ENCODE measurements at regions not wholly inside any gene's neighbourhood (a gene's known extent, or its start where the extent isn't known, plus 50 kb on each side); places are given as distances from the start of the nearest gene placed in this dataset.
A peak's percentile ranks its signal among the peaks of the same experiment; 100 is the strongest.

- Histone ChIP-seq H3K4me1 (ENCODE audit: control insufficient read depth, insufficient read depth, low read length, unreplicated experiment) (peaks cover 11% of the 10 kb centered on the region), H3K36me3 (ENCODE audit: insufficient read depth, low read length) (no peaks in the 10 kb centered on the region), H3K4me3 (ENCODE audit: low read depth, low read length) (no peak overlapping the region), H3K79me2 (ENCODE audit: control insufficient read depth, insufficient read depth, low read length, unreplicated experiment) (no peaks in the 10 kb centered on the region), H3K27ac (ENCODE audit: low read depth, low read length) (no peak overlapping the region), H3K27me3 (ENCODE audit: insufficient read depth, low read length) (no peaks in the 10 kb centered on the region), H2AFZ (ENCODE audit: low read length, unreplicated experiment) (no peak overlapping the region)
These were observed 334.7 kb upstream of the ZEB2 start for GRCh38 chr2:144854596-144854995.

- H3K27ac ChIP-seq (ENCODE audit: low read depth, low read length) = no peak overlapping the region
- H3K27me3 ChIP-seq (ENCODE audit: insufficient read depth, low read length) = no peaks in the 10 kb centered on the region
- peaks cover 12% of the 10 kb centered on the region for H3K4me1 ChIP-seq (ENCODE audit: control insufficient read depth, insufficient read depth, low read length, unreplicated experiment)
- no peaks in the 10 kb centered on the region for H3K36me3 ChIP-seq (ENCODE audit: insufficient read depth, low read length)
- no peak overlapping the region for H3K4me3 ChIP-seq (ENCODE audit: low read depth, low read length)
- H3K79me2 ChIP-seq (ENCODE audit: control insufficient read depth, insufficient read depth, low read length, unreplicated experiment) = no peaks in the 10 kb centered on the region
- no peak overlapping the region for H2AFZ ChIP-seq (ENCODE audit: low read length, unreplicated experiment)
These were observed 329.7 kb upstream of the ZEB2 start for GRCh38 chr2:144849612-144850011.

DNA sequence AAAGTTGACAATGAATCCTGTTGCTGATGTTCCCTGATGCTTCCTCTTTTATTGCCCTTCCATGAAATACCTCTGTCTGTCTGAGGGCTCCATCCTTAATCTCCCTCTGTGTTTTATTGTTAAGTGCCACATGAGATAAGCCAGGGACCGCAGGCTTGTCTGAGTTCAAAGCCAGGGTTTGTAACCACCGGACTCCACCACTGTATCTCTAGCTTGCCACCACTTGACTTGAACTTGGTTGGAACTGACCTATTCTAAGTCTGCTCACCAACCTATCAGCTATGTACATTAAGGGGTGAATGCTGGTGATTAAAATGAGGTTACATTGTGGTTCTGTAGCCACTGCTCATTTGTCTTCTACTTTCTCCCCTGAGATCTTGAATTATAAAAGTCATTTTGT lies 328.5 kb upstream of the ZEB2 start:
- Histone ChIP-seq H3K4me1 (ENCODE audit: control insufficient read depth, insufficient read depth, low read length, unreplicated experiment) (peaks cover 12% of the 10 kb centered on the region), H3K27me3 (ENCODE audit: insufficient read depth, low read length) (no peaks in the 10 kb centered on the region), H3K27ac (ENCODE audit: low read depth, low read length) (no peak overlapping the region), H3K36me3 (ENCODE audit: insufficient read depth, low read length) (no peaks in the 10 kb centered on the region), H3K4me3 (ENCODE audit: low read depth, low read length) (no peak overlapping the region), H2AFZ (ENCODE audit: low read length, unreplicated experiment) (no peak overlapping the region), H3K79me2 (ENCODE audit: control insufficient read depth, insufficient read depth, low read length, unreplicated experiment) (no peaks in the 10 kb centered on the region)

- no peaks in the 10 kb centered on the region for H3K36me3 ChIP-seq (ENCODE audit: insufficient read depth, low read length)
- H3K27ac ChIP-seq (ENCODE audit: low read depth, low read length) = no peak overlapping the region
- no peaks in the 10 kb centered on the region for H3K27me3 ChIP-seq (ENCODE audit: insufficient read depth, low read length)
- H3K4me3 ChIP-seq (ENCODE audit: low read depth, low read length) = no peak overlapping the region
- H3K4me1 ChIP-seq (ENCODE audit: control insufficient read depth, insufficient read depth, low read length, unreplicated experiment) = peaks cover 12% of the 10 kb centered on the region
- no peak overlapping the region for H2AFZ ChIP-seq (ENCODE audit: low read length, unreplicated experiment)
- H3K79me2 ChIP-seq (ENCODE audit: control insufficient read depth, insufficient read depth, low read length, unreplicated experiment) = no peaks in the 10 kb centered on the region
These were observed 327.6 kb upstream of the ZEB2 start for GRCh38 chr2:144847347-144848080.

GRCh38 chr2:144836635-144837350 lies 316.9 kb upstream of the ZEB2 start:
- no peaks in the 10 kb centered on the region for H3K36me3 ChIP-seq (ENCODE audit: insufficient read depth, low read length)
- H3K27ac ChIP-seq (ENCODE audit: low read depth, low read length) = peak overlapping the region; percentile 88
- peak overlapping the region; percentile 72 for H2AFZ ChIP-seq (ENCODE audit: low read length, unreplicated experiment)
- H3K27me3 ChIP-seq (ENCODE audit: insufficient read depth, low read length) = no peaks in the 10 kb centered on the region
- H3K4me3 ChIP-seq (ENCODE audit: low read depth, low read length) = peak overlapping the region; percentile 60
- no peaks in the 10 kb centered on the region for H3K79me2 ChIP-seq (ENCODE audit: control insufficient read depth, insufficient read depth, low read length, unreplicated experiment)
- H3K4me1 ChIP-seq (ENCODE audit: control insufficient read depth, insufficient read depth, low read length, unreplicated experiment) = peaks cover 42% of the 10 kb centered on the region

GRCh38 chr2:144835634-144836350 lies 315.9 kb upstream of the ZEB2 start:
- Histone ChIP-seq H3K36me3 (ENCODE audit: insufficient read depth, low read length) (no peaks in the 10 kb centered on the region), H3K27me3 (ENCODE audit: insufficient read depth, low read length) (no peaks in the 10 kb centered on the region), H2AFZ (ENCODE audit: low read length, unreplicated experiment) (no peak overlapping the region), H3K27ac (ENCODE audit: low read depth, low read length) (peak overlapping the region; percentile 88), H3K4me3 (ENCODE audit: low read depth, low read length) (0 out of 2 replicates have a peak overlapping the region, but pooled peaks have one; percentile 45), H3K4me1 (ENCODE audit: control insufficient read depth, insufficient read depth, low read length, unreplicated experiment) (peaks cover 42% of the 10 kb centered on the region), H3K79me2 (ENCODE audit: control insufficient read depth, insufficient read depth, low read length, unreplicated experiment) (no peaks in the 10 kb centered on the region)

DNA sequence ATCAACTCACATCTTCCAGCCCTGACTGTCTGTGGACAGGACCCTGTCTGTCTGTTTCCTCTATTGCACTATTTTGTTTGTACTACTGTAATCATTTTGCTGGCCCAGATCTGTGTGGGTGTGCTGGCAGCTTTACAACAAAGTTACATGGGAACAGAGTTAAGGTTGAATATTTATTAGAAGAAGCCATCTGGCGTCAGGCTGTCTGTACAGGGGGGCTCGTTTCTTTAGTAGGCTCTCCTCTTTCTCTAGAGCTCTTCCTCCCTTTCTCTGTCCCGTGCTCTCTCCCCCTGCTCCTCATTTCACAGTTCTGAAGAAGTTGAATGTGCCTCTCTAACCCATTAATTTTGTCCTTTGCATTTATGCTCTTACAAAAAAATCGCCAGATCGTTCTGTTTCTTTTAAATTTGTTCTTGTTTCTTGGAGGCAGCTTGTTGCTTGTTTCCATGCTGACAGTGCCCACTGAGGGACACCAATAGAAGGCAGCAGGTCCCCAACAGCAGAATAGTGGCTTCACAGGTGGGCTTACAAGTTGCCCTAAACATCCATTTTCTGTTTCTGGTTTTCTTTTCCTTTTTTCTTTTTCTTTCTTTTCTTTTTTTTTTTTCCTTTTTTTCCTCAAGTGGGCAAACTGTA lies 315.2 kb upstream of the ZEB2 start:
- peaks cover 42% of the 10 kb centered on the region for H3K4me1 ChIP-seq (ENCODE audit: control insufficient read depth, insufficient read depth, low read length, unreplicated experiment)

GRCh38 chr2:144834363-144834762 lies 314.4 kb upstream of the ZEB2 start:
- Histone ChIP-seq H2AFZ (ENCODE audit: low read length, unreplicated experiment) (no peak overlapping the region), H3K27ac (ENCODE audit: low read depth, low read length) (peak overlapping the region; percentile 88), H3K4me1 (ENCODE audit: control insufficient read depth, insufficient read depth, low read length, unreplicated experiment) (peaks cover 42% of the 10 kb centered on the region), H3K79me2 (ENCODE audit: control insufficient read depth, insufficient read depth, low read length, unreplicated experiment) (no peaks in the 10 kb centered on the region), H3K4me3 (ENCODE audit: low read depth, low read length) (no peak overlapping the region), H3K27me3 (ENCODE audit: insufficient read depth, low read length) (no peaks in the 10 kb centered on the region), H3K36me3 (ENCODE audit: insufficient read depth, low read length) (no peaks in the 10 kb centered on the region)

More for the DNA sequence above, 315.2 kb upstream of the ZEB2 start:
- no peaks in the 10 kb centered on the region for H3K79me2 ChIP-seq (ENCODE audit: control insufficient read depth, insufficient read depth, low read length, unreplicated experiment)
- H3K4me3 ChIP-seq (ENCODE audit: low read depth, low read length) = peak overlapping the region; percentile 45
- peak overlapping the region; percentile 88 for H3K27ac ChIP-seq (ENCODE audit: low read depth, low read length)
- H3K36me3 ChIP-seq (ENCODE audit: insufficient read depth, low read length) = no peaks in the 10 kb centered on the region
- no peaks in the 10 kb centered on the region for H3K27me3 ChIP-seq (ENCODE audit: insufficient read depth, low read length)
- H2AFZ ChIP-seq (ENCODE audit: low read length, unreplicated experiment) = peak overlapping the region; percentile 71

DNA sequence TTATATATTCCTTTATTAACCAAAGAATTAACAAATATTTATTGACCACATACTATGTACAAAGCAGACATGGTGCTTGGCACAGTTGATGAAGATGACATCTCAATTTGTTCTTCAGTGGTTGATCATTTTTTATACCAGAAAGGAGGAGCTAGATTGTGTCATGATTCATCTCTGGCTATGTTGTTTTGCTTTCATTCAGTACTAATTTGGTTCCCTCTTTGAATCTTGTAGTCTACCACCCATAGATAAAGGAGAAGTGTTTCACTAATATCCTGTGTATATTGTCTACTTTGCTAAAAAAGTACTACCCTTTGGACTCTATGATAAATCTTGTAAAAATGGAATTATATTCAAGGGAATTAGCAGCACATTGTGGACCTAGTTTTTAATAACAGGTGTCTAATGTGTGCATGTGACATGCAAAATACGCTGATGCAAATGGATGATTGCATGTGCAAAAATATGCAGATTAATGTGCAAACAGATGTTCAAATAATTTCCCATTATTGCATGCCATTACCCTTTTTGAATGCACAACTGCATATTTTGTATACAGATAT lies 313.2 kb upstream of the ZEB2 start:
- H3K4me3 ChIP-seq (ENCODE audit: low read depth, low read length) = no peak overlapping the region
- H2AFZ ChIP-seq (ENCODE audit: low read length, unreplicated experiment) = no peak overlapping the region
- no peaks in the 10 kb centered on the region for H3K79me2 ChIP-seq (ENCODE audit: control insufficient read depth, insufficient read depth, low read length, unreplicated experiment)
- peaks cover 42% of the 10 kb centered on the region for H3K4me1 ChIP-seq (ENCODE audit: control insufficient read depth, insufficient read depth, low read length, unreplicated experiment)
- H3K27me3 ChIP-seq (ENCODE audit: insufficient read depth, low read length) = no peaks in the 10 kb centered on the region
- no peaks in the 10 kb centered on the region for H3K36me3 ChIP-seq (ENCODE audit: insufficient read depth, low read length)
- no peak overlapping the region for H3K27ac ChIP-seq (ENCODE audit: low read depth, low read length)

DNA sequence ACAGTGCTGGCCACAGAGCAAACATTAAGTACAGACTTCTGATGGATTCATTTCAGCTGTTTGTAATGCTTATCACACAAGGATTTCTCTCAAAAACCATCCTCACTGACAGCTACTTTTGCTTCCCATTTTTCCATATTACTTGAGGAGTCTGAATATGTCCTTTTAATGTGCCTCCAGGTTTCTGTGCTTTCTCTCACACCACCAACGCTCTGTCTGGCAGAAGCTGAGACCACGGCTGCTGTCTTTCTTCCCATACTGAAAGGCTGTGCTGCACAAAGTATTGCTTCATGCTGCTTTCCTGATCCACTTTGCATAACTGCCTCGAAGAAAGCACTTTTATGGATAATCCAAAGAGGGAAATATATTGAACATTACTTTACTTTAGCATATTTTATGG lies 312.1 kb upstream of the ZEB2 start:
- H3K4me3 ChIP-seq (ENCODE audit: low read depth, low read length) = no peak overlapping the region
- H3K27me3 ChIP-seq (ENCODE audit: insufficient read depth, low read length) = no peaks in the 10 kb centered on the region
- H3K79me2 ChIP-seq (ENCODE audit: control insufficient read depth, insufficient read depth, low read length, unreplicated experiment) = no peaks in the 10 kb centered on the region
- H3K27ac ChIP-seq (ENCODE audit: low read depth, low read length) = no peak overlapping the region
- peaks cover 34% of the 10 kb centered on the region for H3K4me1 ChIP-seq (ENCODE audit: control insufficient read depth, insufficient read depth, low read length, unreplicated experiment)
- no peak overlapping the region for H2AFZ ChIP-seq (ENCODE audit: low read length, unreplicated experiment)
- H3K36me3 ChIP-seq (ENCODE audit: insufficient read depth, low read length) = no peaks in the 10 kb centered on the region
